ENCODE measurements at regions not wholly inside any gene's neighbourhood (a gene's known extent, or its start where the extent isn't known, plus 50 kb on each side); places are given as distances from the start of the nearest gene placed in this dataset.

DNA sequence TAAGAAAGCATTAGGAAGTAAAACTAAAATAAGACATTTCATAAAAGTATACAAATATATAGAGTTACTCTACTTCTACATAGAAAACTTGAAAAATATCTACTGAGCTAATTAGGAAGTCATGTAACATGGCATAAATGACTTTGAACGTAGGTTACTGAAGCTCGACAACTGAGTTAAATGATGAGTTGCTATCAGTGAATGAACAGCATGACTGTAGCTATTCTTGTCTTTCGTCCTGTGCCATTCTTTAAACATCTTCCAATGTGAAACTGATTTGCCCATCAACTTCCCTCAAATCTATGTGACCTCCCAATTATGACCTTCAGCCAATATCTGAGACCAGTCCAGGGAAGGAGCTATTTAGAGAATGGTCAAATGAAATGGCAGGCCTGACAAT, 113.5 kb upstream of the NEBL start:
- TF ChIP-seq TAF1 (IDR thresholded peaks at IDR 0.05; ENCODE audit: borderline replicate concordance, low read depth, low read length) = no peak
- TF ChIP-seq POLR2A (IDR thresholded peaks at IDR 0.05; ENCODE audit: low read depth, low read length) = no peak
- no peak for TF ChIP-seq POLR2AphosphoS5 (IDR thresholded peaks at IDR 0.05; ENCODE audit: low read depth, low read length)
